ENCODE measurements at regions not wholly inside any gene's neighbourhood (a gene's known extent, or its start where the extent isn't known, plus 50 kb on each side); places are given as distances from the start of the nearest gene placed in this dataset.

- intact Hi-C loops (cut with DNase I; ENCODE audit: low total_unique reads): no loop called here
- WGBS, 2 donors: 67 to 76% methylated on average over 15 of the region's 15 CpGs
- TF ChIP-seq POLR2A (IDR thresholded peaks at IDR 0.05): no peak
- TF ChIP-seq, protein P1, sequence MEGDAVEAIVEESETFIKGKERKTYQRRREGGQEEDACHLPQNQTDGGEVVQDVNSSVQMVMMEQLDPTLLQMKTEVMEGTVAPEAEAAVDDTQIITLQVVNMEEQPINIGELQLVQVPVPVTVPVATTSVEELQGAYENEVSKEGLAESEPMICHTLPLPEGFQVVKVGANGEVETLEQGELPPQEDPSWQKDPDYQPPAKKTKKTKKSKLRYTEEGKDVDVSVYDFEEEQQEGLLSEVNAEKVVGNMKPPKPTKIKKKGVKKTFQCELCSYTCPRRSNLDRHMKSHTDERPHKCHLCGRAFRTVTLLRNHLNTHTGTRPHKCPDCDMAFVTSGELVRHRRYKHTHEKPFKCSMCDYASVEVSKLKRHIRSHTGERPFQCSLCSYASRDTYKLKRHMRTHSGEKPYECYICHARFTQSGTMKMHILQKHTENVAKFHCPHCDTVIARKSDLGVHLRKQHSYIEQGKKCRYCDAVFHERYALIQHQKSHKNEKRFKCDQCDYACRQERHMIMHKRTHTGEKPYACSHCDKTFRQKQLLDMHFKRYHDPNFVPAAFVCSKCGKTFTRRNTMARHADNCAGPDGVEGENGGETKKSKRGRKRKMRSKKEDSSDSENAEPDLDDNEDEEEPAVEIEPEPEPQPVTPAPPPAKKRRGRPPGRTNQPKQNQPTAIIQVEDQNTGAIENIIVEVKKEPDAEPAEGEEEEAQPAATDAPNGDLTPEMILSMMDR (IDR thresholded peaks at IDR 0.05): no peak
- peak in 1 of 2 donors; percentile 79 for DNase-seq (ENCODE audit: low spot score in 2 of 2)
- no peak overlapping the region for H3K4me3 ChIP-seq (ENCODE audit: low read depth, poor library complexity, severe bottlenecking)
Measured at GRCh38 chr10:47175181-47176123, 124.5 kb upstream of the GDF10 start.

- peak in 1 of 2 donors; percentile 67 for DNase-seq (ENCODE audit: low spot score in 2 of 2)
- no peak overlapping the region for H3K4me3 ChIP-seq (ENCODE audit: low read depth, poor library complexity, severe bottlenecking)
- TF ChIP-seq, protein P1 (IDR thresholded peaks at IDR 0.05): no peak
- TF ChIP-seq POLR2A (IDR thresholded peaks at IDR 0.05): no peak
- intact Hi-C loops (cut with DNase I; ENCODE audit: low total_unique reads): no loop called here
- WGBS, 2 donors: 53 to 60% methylated on average over 12 of the region's 12 CpGs
Measured at GRCh38 chr10:47176206-47176902, 123.6 kb upstream of the GDF10 start.

DNA sequence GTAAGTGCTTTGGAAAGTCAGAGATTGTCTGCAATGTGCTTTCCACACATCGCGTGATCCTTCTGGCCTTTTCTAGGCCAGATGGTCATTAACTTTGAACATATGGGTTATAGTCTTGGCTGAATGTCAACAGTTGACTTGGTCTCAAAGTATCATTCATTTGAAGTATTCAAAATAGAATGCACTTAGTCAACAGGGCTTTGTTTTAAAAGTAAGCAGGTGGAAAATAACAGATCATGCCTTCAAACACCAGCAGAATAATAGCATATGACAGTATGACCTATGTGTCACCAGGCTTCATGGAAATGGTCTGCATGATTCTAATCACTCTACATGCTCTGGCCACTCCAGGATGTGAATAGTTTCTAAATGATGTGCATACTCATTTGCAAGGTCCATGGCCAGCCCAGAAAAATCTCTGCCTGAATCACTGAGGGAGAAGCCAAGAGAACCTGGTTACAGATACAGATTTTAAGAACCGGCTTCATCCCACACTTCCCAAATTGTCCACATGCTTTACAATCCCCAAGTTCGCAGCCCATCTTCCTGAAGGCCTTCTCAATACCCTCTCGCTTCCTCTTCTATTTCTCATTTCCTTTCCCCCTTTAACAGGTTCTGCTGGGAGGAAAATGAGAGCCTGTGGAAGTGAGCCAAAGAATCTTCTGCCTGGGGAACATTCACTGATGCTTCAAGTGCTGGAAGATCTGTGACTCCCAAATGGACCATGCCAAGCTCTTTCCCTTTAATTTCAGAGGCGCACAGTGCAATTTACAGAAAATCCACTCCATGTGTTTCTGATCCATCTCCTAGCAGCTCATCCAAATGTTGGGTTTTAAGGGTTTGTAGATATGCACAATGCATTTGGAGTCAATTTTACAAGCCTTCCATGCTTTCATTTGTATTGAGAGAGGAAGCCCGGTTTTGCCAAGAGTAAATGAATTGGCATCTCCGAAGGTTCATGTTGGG is 122.8 kb upstream of the GDF10 start:
- intact Hi-C loops (cut with DNase I; ENCODE audit: low total_unique reads): no loop called here
- no peak overlapping the region for H3K4me3 ChIP-seq (ENCODE audit: low read depth, poor library complexity, severe bottlenecking)
- WGBS, 2 donors: 65 to 66% methylated on average over 8 of the region's 8 CpGs
- peak in 1 of 2 donors; percentile 73 for DNase-seq (ENCODE audit: low spot score in 2 of 2)
- no peak for TF ChIP-seq POLR2A (IDR thresholded peaks at IDR 0.05)
- TF ChIP-seq, protein P1 (IDR thresholded peaks at IDR 0.05): no peak

GRCh38 chr10:47178537-47179290 is 121.3 kb upstream of the GDF10 start:
- intact Hi-C loops (cut with DNase I; ENCODE audit: low total_unique reads): no loop called here
- TF ChIP-seq POLR2A (IDR thresholded peaks at IDR 0.05): no peak
- TF ChIP-seq, protein P1 (IDR thresholded peaks at IDR 0.05): no peak
- peak in 1 of 2 donors; percentile 76 for DNase-seq (ENCODE audit: low spot score in 2 of 2)
- no peak overlapping the region for H3K4me3 ChIP-seq (ENCODE audit: low read depth, poor library complexity, severe bottlenecking)
- 92 to 94% methylated on average over 5 of the region's 5 CpGs for WGBS, 2 donors

GRCh38 chr10:47179291-47179647 is 120.7 kb upstream of the GDF10 start:
- intact Hi-C loops (cut with DNase I; ENCODE audit: low total_unique reads): no loop called here
- DNase-seq (ENCODE audit: low spot score in 2 of 2): no peak
- TF ChIP-seq, protein P1 (IDR thresholded peaks at IDR 0.05): no peak
- TF ChIP-seq POLR2A (IDR thresholded peaks at IDR 0.05): no peak
- no peak overlapping the region for H3K4me3 ChIP-seq (ENCODE audit: low read depth, poor library complexity, severe bottlenecking)
- WGBS, 2 donors: 100% methylated on average over 1 of the region's 1 CpG

Measured in lower leg skin (tissue), 4 donors.